SK-N-SH treated with all-trans-retinoic acid at 6 μM for 48 hours (cell line): ENCODE measurements at regions not wholly inside any gene's neighbourhood (a gene's known extent, or its start where the extent isn't known, plus 50 kb on each side); places are given as distances from the start of the nearest gene placed in this dataset.
"Not testable (repeated sequence)": the region's sequence is repeated elsewhere in the genome, so short reads cannot be mapped to it uniquely, and the experiment has no call there.

ENCODE experiments used
- ATAC-seq: fragments of 200-7000 bp; cut with Tn5 transposase; 3 replicates; pipeline ENCODE4 v1.9.1; 2020; ENCODE audit warnings: mild to moderate bottlenecking, moderate library complexity
- ARNTL ChIP-seq: fragments of 450-650 bp; formaldehyde crosslinking; IDR thresholded peaks from 2 replicates; pipeline ENCODE4 v1.5.0; 2020; ENCODE audit warnings: low read depth, mild to moderate bottlenecking, moderate library complexity, borderline replicate concordance
- BACH2 ChIP-seq: fragments of 250-450 bp; sonication (Bioruptor Pico); IDR thresholded peaks from 2 replicates; pipeline ENCODE4 v1.9.0; 2021; ENCODE audit warnings: mild to moderate bottlenecking, borderline replicate concordance
- CREB5 ChIP-seq: fragments of 250-450 bp; sonication (Bioruptor Pico); IDR thresholded peaks from 2 replicates; pipeline ENCODE4 v1.5.1; 2020; ENCODE audit warnings: low read depth, mild to moderate bottlenecking, moderate library complexity
- CSDC2 ChIP-seq: fragments of 250-450 bp; sonication (Bioruptor Pico); IDR thresholded peaks from 2 replicates; pipeline ENCODE4 v1.5.0; 2020; ENCODE audit warnings: mild to moderate bottlenecking, moderate library complexity
- CSRNP3 ChIP-seq: fragments of 250-450 bp; sonication (Bioruptor Pico); IDR thresholded peaks from 2 replicates; pipeline ENCODE4 v1.5.1; 2021; ENCODE audit warnings: mild to moderate bottlenecking, moderate library complexity
- ESRRG ChIP-seq: fragments of 250-450 bp; sonication (Bioruptor Pico); IDR thresholded peaks from 2 replicates; pipeline ENCODE4 v1.6.1; 2021; ENCODE audit warnings: mild to moderate bottlenecking
- GLIS3 ChIP-seq: fragments of 250-450 bp; sonication (Bioruptor Pico); IDR thresholded peaks from 2 replicates; pipeline ENCODE4 v1.5.0; 2020; ENCODE audit warnings: mild to moderate bottlenecking, moderate library complexity
- ISL1 ChIP-seq: fragments of 250-450 bp; sonication (Bioruptor Pico); IDR thresholded peaks from 2 replicates; pipeline ENCODE4 v2.1.2; 2022; ENCODE audit warnings: mild to moderate bottlenecking, moderate library complexity
- OSR1 ChIP-seq: fragments of 250-450 bp; sonication (Bioruptor Pico); IDR thresholded peaks from 2 replicates; pipeline ENCODE4 v1.8.0; 2022; ENCODE audit warnings: moderate library complexity, mild to moderate bottlenecking, inconsistent platforms
- PATZ1 ChIP-seq: fragments of 250-450 bp; sonication (Bioruptor Pico); IDR thresholded peaks from 2 replicates; pipeline ENCODE4 v1.8.0; 2020; ENCODE audit warnings: mild to moderate bottlenecking, moderate library complexity, borderline replicate concordance
- PPARA ChIP-seq: fragments of 250-450 bp; sonication (Bioruptor Pico); IDR thresholded peaks from 2 replicates; pipeline ENCODE4 v1.5.0; 2020; ENCODE audit warnings: mild to moderate bottlenecking, borderline replicate concordance
- RARB ChIP-seq: fragments of 250-450 bp; sonication (Bioruptor Pico); IDR thresholded peaks from 2 replicates; pipeline ENCODE4 v1.8.0; 2021; ENCODE audit warnings: mild to moderate bottlenecking, moderate library complexity
- SNAI2 ChIP-seq: fragments of 250-450 bp; sonication (Bioruptor Pico); IDR thresholded peaks from 2 replicates; pipeline ENCODE4 v1.5.0; 2020; ENCODE audit warnings: mild to moderate bottlenecking, moderate library complexity
- TCF4 ChIP-seq: fragments of 250-450 bp; sonication (Bioruptor Pico); IDR thresholded peaks from 2 replicates; pipeline ENCODE4 v1.8.0; 2021; ENCODE audit warnings: mild to moderate bottlenecking, moderate library complexity, borderline replicate concordance
- TOX ChIP-seq: fragments of 250-450 bp; sonication (Bioruptor Pico); IDR thresholded peaks from 2 replicates; pipeline ENCODE4 v1.8.0; 2021; ENCODE audit warnings: mild to moderate bottlenecking, moderate library complexity, borderline replicate concordance
- TSHZ2 ChIP-seq: fragments of 250-450 bp; sonication (Bioruptor Pico); IDR thresholded peaks from 2 replicates; pipeline ENCODE4 v1.5.0; 2020; ENCODE audit warnings: mild to moderate bottlenecking, moderate library complexity
- ZC3H10 ChIP-seq: fragments of 250-450 bp; sonication (Bioruptor Pico); IDR thresholded peaks from 2 replicates; pipeline ENCODE4 v1.5.1; 2021; ENCODE audit warnings: mild to moderate bottlenecking, moderate library complexity
- ZFP3 ChIP-seq: fragments of 250-450 bp; sonication (Bioruptor Pico); IDR thresholded peaks from 2 replicates; pipeline ENCODE4 v1.5.0; 2020; ENCODE audit warnings: mild to moderate bottlenecking, moderate library complexity
- ZFP30 ChIP-seq: fragments of 450-650 bp; formaldehyde crosslinking; IDR thresholded peaks from 2 replicates; pipeline ENCODE4 v1.5.0; 2022; ENCODE audit warnings: mild to moderate bottlenecking, moderate library complexity
- ZNF565 ChIP-seq: fragments of 450-650 bp; formaldehyde crosslinking; conservative IDR thresholded peaks from 2 replicates; pipeline ENCODE4 v1.5.0; 2020; ENCODE audit warnings: low read depth, mild to moderate bottlenecking, moderate library complexity
- ZNF70 ChIP-seq: fragments of 450-650 bp; formaldehyde crosslinking; IDR thresholded peaks from 2 replicates; pipeline ENCODE4 v1.5.0; 2020; ENCODE audit warnings: mild to moderate bottlenecking, moderate library complexity
- ZNF8 ChIP-seq: fragments of 450-650 bp; formaldehyde crosslinking; IDR thresholded peaks from 2 replicates; pipeline ENCODE4 v1.5.0; 2020; ENCODE audit warnings: mild to moderate bottlenecking, moderate library complexity

- no peak for ATAC-seq
- no peak for TF ChIP-seq OSR1 (CRISPR knock-in tag)
- TF ChIP-seq ZFP30 (CRISPR knock-in tag) = no peak
- no peak for TF ChIP-seq GLIS3 (CRISPR knock-in tag)
- TF ChIP-seq ZC3H10 (CRISPR knock-in tag) = no peak
These were observed 867.7 kb upstream of the NRXN1 start for GRCh38 chr2:51899643-51900042.

- ATAC-seq = not testable (repeated sequence)
These were observed 862.7 kb upstream of the NRXN1 start for GRCh38 chr2:51894584-51894983.

- no peak for ATAC-seq
- TF ChIP-seq TOX (CRISPR knock-in tag) (no peak), ZC3H10 (CRISPR knock-in tag) (no peak), ESRRG (CRISPR knock-in tag) (no peak)
These were observed 856.2 kb upstream of the NRXN1 start for GRCh38 chr2:51888120-51888519.

- TF ChIP-seq ZNF565 = no peak
- no peak for TF ChIP-seq BACH2 (CRISPR knock-in tag)
- no peak for TF ChIP-seq PPARA (CRISPR knock-in tag)
- TF ChIP-seq SNAI2 (CRISPR knock-in tag) = no peak
- no peak for TF ChIP-seq ZNF8 (CRISPR knock-in tag)
- TF ChIP-seq ZNF70 (CRISPR knock-in tag) = no peak
- no peak for TF ChIP-seq ESRRG (CRISPR knock-in tag)
- no peak for TF ChIP-seq PATZ1
- no peak for TF ChIP-seq CSRNP3 (CRISPR knock-in tag)
- TF ChIP-seq CSDC2 = no peak
- TF ChIP-seq ARNTL (CRISPR knock-in tag) = no peak
- TF ChIP-seq CREB5 (CRISPR knock-in tag) = no peak
- TF ChIP-seq OSR1 (CRISPR knock-in tag) = no peak
- TF ChIP-seq TCF4 (CRISPR knock-in tag) = no peak
- TF ChIP-seq ZC3H10 (CRISPR knock-in tag) = no peak
- no peak for TF ChIP-seq RARB (CRISPR knock-in tag)
- TF ChIP-seq TOX (CRISPR knock-in tag) = no peak
- no peak for ATAC-seq
These were observed 849.7 kb upstream of the NRXN1 start for GRCh38 chr2:51881673-51882072.

GRCh38 chr2:51880153-51880552 is 848.2 kb upstream of the NRXN1 start:
- TF ChIP-seq ZFP3 (no peak), SNAI2 (CRISPR knock-in tag) (no peak), ARNTL (CRISPR knock-in tag) (no peak), TSHZ2 (no peak), CSDC2 (no peak), GLIS3 (CRISPR knock-in tag) (no peak), ISL1 (no peak), ZFP30 (CRISPR knock-in tag) (no peak), CREB5 (CRISPR knock-in tag) (no peak), ZNF565 (no peak)
- ATAC-seq = no peak
